ENCODE measurements at regions not wholly inside any gene's neighbourhood (a gene's known extent, or its start where the extent isn't known, plus 50 kb on each side); places are given as distances from the start of the nearest gene placed in this dataset.
A peak's percentile ranks its signal among the peaks of the same experiment; 100 is the strongest.

GRCh38 chr17:73972901-73973300 lies 230.6 kb upstream of the RPL38 start:
- Mint-ChIP-seq H3K36me3 (no peaks in the 10 kb centered on the region), H3K4me3 (no peak overlapping the region), H3K27ac (no peak overlapping the region), H3K4me1 (no peaks in the 10 kb centered on the region), H3K27me3 (peaks cover 20 to 62% (median 32%) of the 10 kb centered on the region in 5 donors), H3K9me3 (no peaks in the 10 kb centered on the region)
- ATAC-seq (no peak), DNase-seq (no peak)
- POLR2A ChIA-PET = no interaction called here

GRCh38 chr17:73973586-73974409 lies 229.7 kb upstream of the RPL38 start:
- H3K36me3 Mint-ChIP-seq = no peaks in the 10 kb centered on the region
- POLR2A ChIA-PET = no interaction called here
- ATAC-seq = no peak

GRCh38 chr17:73974536-73974935 lies 228.9 kb upstream of the RPL38 start:
- Mint-ChIP-seq H3K4me1 (no peaks in the 10 kb centered on the region), H3K27ac (no peak overlapping the region), H3K36me3 (no peaks in the 10 kb centered on the region), H3K27me3 (peaks cover 11 to 56% (median 27%) of the 10 kb centered on the region in 5 donors), H3K9me3 (no peaks in the 10 kb centered on the region), H3K4me3 (no peak overlapping the region)
- ATAC-seq (no peak), DNase-seq (no peak)
- POLR2A ChIA-PET = no interaction called here

More at GRCh38 chr17:73973586-73974409, 229.7 kb upstream of the RPL38 start:
- no peak overlapping the region for H3K4me3 Mint-ChIP-seq
- H3K9me3 Mint-ChIP-seq = no peaks in the 10 kb centered on the region
- H3K4me1 Mint-ChIP-seq = no peaks in the 10 kb centered on the region
- H3K27me3 Mint-ChIP-seq = peaks cover 17 to 63% (median 29%) of the 10 kb centered on the region in 5 donors
- no peak for DNase-seq
- H3K27ac Mint-ChIP-seq = no peak overlapping the region

GRCh38 chr17:73976147-73976546 lies 227.3 kb upstream of the RPL38 start:
- H3K36me3 Mint-ChIP-seq = no peaks in the 10 kb centered on the region
- H3K27ac Mint-ChIP-seq = no peak overlapping the region
- POLR2A ChIA-PET = no interaction called here
- peaks cover 3 to 40% (median 18%) of the 10 kb centered on the region in 5 donors for H3K27me3 Mint-ChIP-seq
- no peak for DNase-seq
- H3K9me3 Mint-ChIP-seq = no peaks in the 10 kb centered on the region
- ATAC-seq = no peak
- H3K4me3 Mint-ChIP-seq = no peak overlapping the region
- peaks cover 0 to 2% (median 0%) of the 10 kb centered on the region in 4 donors for H3K4me1 Mint-ChIP-seq

GRCh38 chr17:73976676-73977521 lies 226.6 kb upstream of the RPL38 start:
- Mint-ChIP-seq H3K27me3 (peaks cover 0 to 35% (median 13%) of the 10 kb centered on the region in 5 donors), H3K9me3 (no peaks in the 10 kb centered on the region), H3K36me3 (no peaks in the 10 kb centered on the region), H3K27ac (no peak overlapping the region), H3K4me1 (peaks cover 0 to 2% (median 0%) of the 10 kb centered on the region in 4 donors), H3K4me3 (no peak overlapping the region)
- ATAC-seq (no peak), DNase-seq (no peak)
- POLR2A ChIA-PET = no interaction called here

GRCh38 chr17:73980517-73980916 lies 223.0 kb upstream of the RPL38 start:
- Mint-ChIP-seq H3K27me3 (peaks cover 0 to 23% (median 9%) of the 10 kb centered on the region in 5 donors), H3K27ac (no peak overlapping the region), H3K9me3 (no peaks in the 10 kb centered on the region), H3K36me3 (no peaks in the 10 kb centered on the region), H3K4me3 (no peak overlapping the region), H3K4me1 (peaks cover 7 to 18% (median 12%) of the 10 kb centered on the region in 4 donors)
- POLR2A ChIA-PET = no interaction called here
- ATAC-seq (no peak), DNase-seq (no peak)

- H3K36me3 Mint-ChIP-seq = no peaks in the 10 kb centered on the region
- no peaks in the 10 kb centered on the region for H3K9me3 Mint-ChIP-seq
- DNase-seq (no peak), ATAC-seq (no peak)
- POLR2A ChIA-PET = no interaction called here
- H3K4me1 Mint-ChIP-seq = peaks cover 7 to 18% (median 12%) of the 10 kb centered on the region in 4 donors
- peaks cover 0 to 13% (median 9%) of the 10 kb centered on the region in 5 donors for H3K27me3 Mint-ChIP-seq
- H3K27ac Mint-ChIP-seq = peak overlapping the region in 2 of 10 donors; percentile 62 to 82
- H3K4me3 Mint-ChIP-seq = no peak overlapping the region
Measured at GRCh38 chr17:73982871-73983270, 220.6 kb upstream of the RPL38 start.

- H3K4me1 Mint-ChIP-seq = peaks cover 7 to 18% (median 12%) of the 10 kb centered on the region in 4 donors
- peak overlapping the region in 1 of 10 donors; percentile 24 for H3K4me3 Mint-ChIP-seq
- ATAC-seq (no peak), DNase-seq (no peak)
- no peaks in the 10 kb centered on the region for H3K36me3 Mint-ChIP-seq
- H3K27ac Mint-ChIP-seq = no peak overlapping the region
- no peaks in the 10 kb centered on the region for H3K9me3 Mint-ChIP-seq
- H3K27me3 Mint-ChIP-seq = peaks cover 0 to 9% (median 0%) of the 10 kb centered on the region in 5 donors
- POLR2A ChIA-PET = no interaction called here
Measured at GRCh38 chr17:73983621-73984400, 219.7 kb upstream of the RPL38 start.

GRCh38 chr17:73984941-73985340 lies 218.5 kb upstream of the RPL38 start:
- ATAC-seq = no peak
- DNase-seq = no peak
- Mint-ChIP-seq H3K36me3 (no peaks in the 10 kb centered on the region), H3K4me1 (peaks cover 7 to 18% (median 12%) of the 10 kb centered on the region in 4 donors), H3K27me3 (peaks cover 0 to 7% (median 0%) of the 10 kb centered on the region in 5 donors), H3K9me3 (no peaks in the 10 kb centered on the region), H3K4me3 (peak overlapping the region in 3 of 10 donors; percentile 4 to 29 (median 7)), H3K27ac (peak overlapping the region in 5 of 10 donors; percentile 34 to 85 (median 62))
- POLR2A ChIA-PET = interaction anchor here (0.6 kb wide), 1 partner anchor 62 kb away, joined by 4 read pairs; no protein-coding TSS in a partner anchor

GRCh38 chr17:73985466-73986015 lies 217.9 kb upstream of the RPL38 start:
- ATAC-seq (no peak), DNase-seq (no peak)
- POLR2A ChIA-PET = interaction anchor here (0.6 kb wide), 2 partner anchors 61 to 430 kb away, joined by 3 to 4 read pairs; no protein-coding TSS in a partner anchor
- Mint-ChIP-seq H3K27me3 (peaks cover 0 to 6% (median 0%) of the 10 kb centered on the region in 5 donors), H3K27ac (peak overlapping the region in 1 of 10 donors; percentile 59), H3K4me1 (peaks cover 7 to 18% (median 12%) of the 10 kb centered on the region in 4 donors), H3K4me3 (peak overlapping the region in 1 of 10 donors; percentile 4), H3K9me3 (no peaks in the 10 kb centered on the region), H3K36me3 (no peaks in the 10 kb centered on the region)

- Mint-ChIP-seq H3K9me3 (no peaks in the 10 kb centered on the region), H3K4me1 (peaks cover 7 to 16% (median 12%) of the 10 kb centered on the region in 4 donors), H3K4me3 (no peak overlapping the region), H3K27me3 (peaks cover 0 to 5% (median 0%) of the 10 kb centered on the region in 5 donors), H3K27ac (no peak overlapping the region), H3K36me3 (no peaks in the 10 kb centered on the region)
- no peak for DNase-seq
- no peak for ATAC-seq
- POLR2A ChIA-PET = no interaction called here
Measured at GRCh38 chr17:73986641-73987177, 216.8 kb upstream of the RPL38 start.

GRCh38 chr17:73987395-73987794 lies 216.1 kb upstream of the RPL38 start:
- no peak overlapping the region for H3K27ac Mint-ChIP-seq
- H3K9me3 Mint-ChIP-seq = no peaks in the 10 kb centered on the region
- POLR2A ChIA-PET = no interaction called here
- H3K4me1 Mint-ChIP-seq = peaks cover 7 to 16% (median 12%) of the 10 kb centered on the region in 4 donors
- H3K4me3 Mint-ChIP-seq = no peak overlapping the region
- peaks cover 0 to 5% (median 2%) of the 10 kb centered on the region in 5 donors for H3K27me3 Mint-ChIP-seq
- no peak for DNase-seq
- no peak for ATAC-seq
- no peaks in the 10 kb centered on the region for H3K36me3 Mint-ChIP-seq
